ENCODE measurements at regions not wholly inside any gene's neighbourhood (a gene's known extent, or its start where the extent isn't known, plus 50 kb on each side); places are given as distances from the start of the nearest gene placed in this dataset.
"Not testable (repeated sequence)": the region's sequence is repeated elsewhere in the genome, so short reads cannot be mapped to it uniquely, and the experiment has no call there.

DNA sequence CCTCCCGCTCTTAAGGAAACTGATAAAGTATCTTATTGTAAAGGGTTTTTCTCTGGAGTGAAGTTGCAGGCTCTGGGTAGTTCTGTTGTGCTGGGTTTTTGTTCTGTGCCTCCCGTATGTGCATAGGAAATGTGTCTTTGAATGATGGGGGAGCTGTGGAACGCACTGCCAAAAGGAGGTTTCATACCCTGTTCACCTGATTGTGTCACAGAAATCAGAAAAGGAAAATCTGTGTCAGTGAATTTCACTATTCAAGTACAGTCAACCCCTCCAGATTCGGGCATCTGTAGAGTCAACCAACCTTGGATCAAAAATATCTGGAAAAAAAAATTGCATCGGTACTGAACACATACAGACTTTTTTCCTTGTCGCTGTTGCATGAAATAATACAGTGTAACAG lies 127.8 kb downstream of the MRPL57 start:
- no peak overlapping the region for H3K27ac ChIP-seq
- WGBS, 2 donors (ENCODE audit: low coverage in 1 of 2), result 86 to 94% methylated on average over 3 to 6 of the region's 6 CpGs
- in situ Hi-C loops (cut with MboI; ENCODE audit: low pct_ligation_motif_present in 1 of 4, low pct_unique_long_range_greater_than_20kb in 1 of 4, low sequenced_read_pairs in 3 of 4), result no loop called here
- TF ChIP-seq POLR2AphosphoS5 (IDR thresholded peaks at IDR 0.05) (no peak), CTCF (IDR thresholded peaks at IDR 0.05) (no peak), EP300 (IDR thresholded peaks at IDR 0.05; ENCODE audit: low read depth) (no peak), POLR2A (IDR thresholded peaks at IDR 0.05) (no peak)
- no peaks in the 10 kb centered on the region for H3K27me3 ChIP-seq
- intact Hi-C loops (cut with DNase I; ENCODE audit: low total_unique reads), result no loop called here
- no peak for DNase-seq
- no peaks in the 10 kb centered on the region for H3K36me3 ChIP-seq
- H3K4me3 ChIP-seq, result no peak overlapping the region
- no peaks in the 10 kb centered on the region for H3K9me3 ChIP-seq
- peaks cover 3 to 5% (median 4%) of the 10 kb centered on the region in 4 donors for H3K4me1 ChIP-seq

GRCh38 chr13:21306300-21307073 lies 130.0 kb downstream of the MRPL57 start:
- H3K4me3 ChIP-seq; DNase-seq; in situ Hi-C loops (cut with MboI; ENCODE audit: low pct_ligation_motif_present in 1 of 4, low pct_unique_long_range_greater_than_20kb in 1 of 4, low sequenced_read_pairs in 3 of 4); intact Hi-C loops (cut with DNase I; ENCODE audit: low total_unique reads); H3K27me3 ChIP-seq; H3K36me3 ChIP-seq; H3K9me3 ChIP-seq; H3K27ac ChIP-seq; H3K4me1 ChIP-seq: not testable (repeated sequence)
- 91 to 93% methylated on average over 5 to 12 of the region's 12 CpGs for WGBS, 2 donors (ENCODE audit: low coverage in 1 of 2)

GRCh38 chr13:21307158-21307557 lies 130.7 kb downstream of the MRPL57 start:
- H3K4me1 ChIP-seq; H3K9me3 ChIP-seq; H3K27ac ChIP-seq; H3K4me3 ChIP-seq; in situ Hi-C loops (cut with MboI; ENCODE audit: low pct_ligation_motif_present in 1 of 4, low pct_unique_long_range_greater_than_20kb in 1 of 4, low sequenced_read_pairs in 3 of 4); H3K36me3 ChIP-seq; intact Hi-C loops (cut with DNase I; ENCODE audit: low total_unique reads); DNase-seq; H3K27me3 ChIP-seq: not testable (repeated sequence)
- WGBS, 2 donors (ENCODE audit: low coverage in 1 of 2), result 100% methylated on average over 5 of the region's 12 CpGs; no CpG with 5 or more reads in 1 of the 2 donors

- no peak for DNase-seq
- intact Hi-C loops (cut with DNase I; ENCODE audit: low total_unique reads), result no loop called here
- WGBS, 2 donors (ENCODE audit: low coverage in 1 of 2), result 85 to 100% methylated on average over 2 of the region's 2 CpGs
These were observed 132.4 kb downstream of the MRPL57 start for GRCh38 chr13:21308906-21309305.

More at GRCh38 chr13:21308906-21309305, 132.4 kb downstream of the MRPL57 start:
- H3K9me3 ChIP-seq, result no peaks in the 10 kb centered on the region
- no peak overlapping the region for H3K4me3 ChIP-seq
- H3K4me1 ChIP-seq, result no peaks in the 10 kb centered on the region
- in situ Hi-C loops (cut with MboI; ENCODE audit: low pct_ligation_motif_present in 1 of 4, low pct_unique_long_range_greater_than_20kb in 1 of 4, low sequenced_read_pairs in 3 of 4), result no loop called here
- no peaks in the 10 kb centered on the region for H3K36me3 ChIP-seq
- no peaks in the 10 kb centered on the region for H3K27me3 ChIP-seq
- H3K27ac ChIP-seq, result no peak overlapping the region
- TF ChIP-seq CTCF (IDR thresholded peaks at IDR 0.05), result no peak
- no peak for TF ChIP-seq POLR2AphosphoS5 (IDR thresholded peaks at IDR 0.05)
- TF ChIP-seq EP300 (IDR thresholded peaks at IDR 0.05; ENCODE audit: low read depth), result no peak
- no peak for TF ChIP-seq POLR2A (IDR thresholded peaks at IDR 0.05)
